Colonic mucosa (tissue), 4 donors: ENCODE measurements at regions not wholly inside any gene's neighbourhood (a gene's known extent, or its start where the extent isn't known, plus 50 kb on each side); places are given as distances from the start of the nearest gene placed in this dataset.

Experiments
- DNase-seq: peaks from one replicate; pipeline ENCODE4 v3.0.0-alpha.2; 2020
- H3K27ac ChIP-seq: fragments of 200-600 bp; one replicate; pipeline ENCODE4 v1.8.0; 2021
- H3K27me3 ChIP-seq: fragments of 200-600 bp; one replicate; pipeline ENCODE4 v1.8.0; 2021
- H3K36me3 ChIP-seq: fragments of 200-600 bp; one replicate; pipeline ENCODE4 v1.8.0; 2021
- H3K4me1 ChIP-seq: fragments of 200-600 bp; one replicate; pipeline ENCODE4 v1.8.0; 2021; ENCODE audit warnings: mild to moderate bottlenecking
- H3K4me3 ChIP-seq: fragments of 200-600 bp; one replicate; pipeline ENCODE4 v1.8.0; 2021
- H3K9ac ChIP-seq, 2 donors: one replicate each; pipeline ENCODE4 v1.7.0; 2013; ENCODE audit warnings: control low read depth in 2 of 2, low read depth in 2 of 2, low read length in 2 of 2
- H3K9me3 ChIP-seq: fragments of 200-600 bp; one replicate; pipeline ENCODE4 v1.8.0; 2021
- CTCF ChIP-seq: fragments of 200-600 bp; IDR thresholded peaks from one replicate; pipeline ENCODE4 v1.8.0; 2022; ENCODE audit warnings: antibody characterized with exemption, mild to moderate bottlenecking
- intact Hi-C: fragments of 100-400 bp; cut with DNase I; formaldehyde crosslinking; loops from one replicate; pipeline ENCODE4 v1.14.1; 2022
- donor health status: healthy.
- donor health status: DM: no; HTN: no; CAD: no.
- donor health status: DM: no; HTN: no; CAD: no.

- Histone ChIP-seq H3K4me1 (no peaks in the 10 kb centered on the region), H3K27me3 (no peaks in the 10 kb centered on the region), H3K27ac (no peak overlapping the region), H3K36me3 (no peaks in the 10 kb centered on the region), H3K9me3 (no peaks in the 10 kb centered on the region), H3K4me3 (no peak overlapping the region), H3K9ac (no peak overlapping the region)
- intact Hi-C loops: no loop called here
- no peak for TF ChIP-seq CTCF
- no peak for DNase-seq
Observed at GRCh38 chr5:126263591-126264184, 159.5 kb upstream of the GRAMD2B start.

- Histone ChIP-seq H3K4me1 (no peaks in the 10 kb centered on the region), H3K27ac (no peak overlapping the region), H3K9me3 (no peaks in the 10 kb centered on the region), H3K27me3 (no peaks in the 10 kb centered on the region), H3K4me3 (no peak overlapping the region), H3K36me3 (no peaks in the 10 kb centered on the region), H3K9ac (no peak overlapping the region)
- DNase-seq: no peak
- TF ChIP-seq CTCF: no peak
- intact Hi-C loops: no loop called here
Observed at GRCh38 chr5:126265917-126266316, 157.3 kb upstream of the GRAMD2B start.

GRCh38 chr5:126267438-126267837 lies 155.8 kb upstream of the GRAMD2B start:
- Histone ChIP-seq H3K9ac (no peak overlapping the region), H3K27ac (no peak overlapping the region), H3K4me3 (no peak overlapping the region), H3K9me3 (no peaks in the 10 kb centered on the region), H3K4me1 (no peaks in the 10 kb centered on the region), H3K27me3 (no peaks in the 10 kb centered on the region), H3K36me3 (no peaks in the 10 kb centered on the region)
- DNase-seq: peak; percentile 22
- intact Hi-C loops: no loop called here
- TF ChIP-seq CTCF: no peak

GRCh38 chr5:126268697-126269315 lies 154.4 kb upstream of the GRAMD2B start:
- no peak overlapping the region for H3K9ac ChIP-seq
- no peak overlapping the region for H3K27ac ChIP-seq
- H3K27me3 ChIP-seq: no peaks in the 10 kb centered on the region
- DNase-seq: no peak
- intact Hi-C loops: no loop called here
- no peaks in the 10 kb centered on the region for H3K36me3 ChIP-seq
- no peak for TF ChIP-seq CTCF
- H3K4me3 ChIP-seq: no peak overlapping the region
- H3K9me3 ChIP-seq: no peaks in the 10 kb centered on the region
- no peaks in the 10 kb centered on the region for H3K4me1 ChIP-seq

GRCh38 chr5:126269511-126269910 lies 153.7 kb upstream of the GRAMD2B start:
- no peak for DNase-seq
- intact Hi-C loops: no loop called here
- Histone ChIP-seq H3K9ac (no peak overlapping the region), H3K4me3 (no peak overlapping the region), H3K36me3 (no peaks in the 10 kb centered on the region), H3K9me3 (no peaks in the 10 kb centered on the region), H3K27me3 (no peaks in the 10 kb centered on the region), H3K27ac (no peak overlapping the region), H3K4me1 (no peaks in the 10 kb centered on the region)
- TF ChIP-seq CTCF: no peak
